Neural cell (in vitro differentiated cells): ENCODE measurements at regions not wholly inside any gene's neighbourhood (a gene's known extent, or its start where the extent isn't known, plus 50 kb on each side); places are given as distances from the start of the nearest gene placed in this dataset.

ENCODE experiments used
- H2AFZ ChIP-seq: fragments of 200-600, 300-800 bp; sonication (generic), shearing (Covaris generic); 2 replicates; pipeline ENCODE4 v1.6.0; 2014; ENCODE audit warnings: low read depth, mild to moderate bottlenecking, antibody characterized with exemption, low read length, moderate library complexity
- H3F3A ChIP-seq: fragments of 200-600 bp; shearing (Covaris generic); 2 replicates; pipeline ENCODE4 v1.6.1; 2016; ENCODE audit warnings: mild to moderate bottlenecking, moderate library complexity, mixed read lengths, antibody characterized with exemption, low read length; ENCODE audit not compliant: insufficient read depth, poor library complexity, severe bottlenecking
- H3K27ac ChIP-seq: fragments of 200-600, 300-800 bp; sonication (generic), shearing (Covaris generic); 2 replicates; pipeline ENCODE4 v1.5.1; 2014; ENCODE audit warnings: mild to moderate bottlenecking, low read length, moderate library complexity
- H3K27me3 ChIP-seq: fragments of 300-800, 200-600 bp; sonication (generic), shearing (Covaris generic); 2 replicates; pipeline ENCODE4 v1.6.0; 2014; ENCODE audit warnings: mild to moderate bottlenecking, low read depth, low read length, moderate library complexity; ENCODE audit not compliant: insufficient read depth
- H3K36me3 ChIP-seq: fragments of 300-800, 200-600 bp; sonication (generic), shearing (Covaris generic); 2 replicates; pipeline ENCODE4 v1.5.1; 2014; ENCODE audit warnings: mild to moderate bottlenecking, antibody characterized with exemption, low read length, moderate library complexity; ENCODE audit not compliant: insufficient read depth
- H3K4me2 ChIP-seq: fragments of 300-800, 200-600 bp; sonication (generic), shearing (Covaris generic); 2 replicates; pipeline ENCODE4 v1.6.0; 2014; ENCODE audit warnings: mild to moderate bottlenecking, low read length
- H3K4me3 ChIP-seq: fragments of 300-800, 200-600 bp; sonication (generic), shearing (Covaris generic); 2 replicates; pipeline ENCODE4 v1.5.1; 2014; ENCODE audit warnings: mild to moderate bottlenecking, low read length, moderate library complexity
- H3K79me2 ChIP-seq: fragments of 200-600 bp; shearing (Covaris generic); replicated peaks from 2 replicates; pipeline ENCODE4 v1.6.0; 2014; ENCODE audit warnings: mild to moderate bottlenecking, low read length, moderate library complexity; ENCODE audit not compliant: insufficient read depth
- H3K9ac ChIP-seq: fragments of 300-800, 200-600 bp; sonication (generic), shearing (Covaris generic); 2 replicates; pipeline ENCODE4 v1.6.1; 2016; ENCODE audit warnings: mild to moderate bottlenecking, low read length, mixed read lengths
- H3K9me2 ChIP-seq: fragments of 200-600 bp; shearing (Covaris generic); 2 replicates; pipeline ENCODE4 v1.6.1; 2016; ENCODE audit warnings: mild to moderate bottlenecking, low read length, mixed read lengths; ENCODE audit not compliant: insufficient read depth
- H3K9me3 ChIP-seq: fragments of 200-600, 300-800 bp; sonication (generic), shearing (Covaris generic); 2 replicates; pipeline ENCODE4 v1.6.1; 2016; ENCODE audit warnings: mild to moderate bottlenecking, mixed run types, low read length, moderate library complexity, mixed read lengths
- H4K20me1 ChIP-seq: fragments of 200-600 bp; shearing (Covaris generic); 2 replicates; pipeline ENCODE4 v1.6.1; 2016; ENCODE audit warnings: mild to moderate bottlenecking, mixed run types; ENCODE audit not compliant: insufficient read depth
- EP300 ChIP-seq: fragments of 450-650 bp; conservative IDR thresholded peaks from 2 replicates; pipeline ENCODE4 v1.6.1; 2014; ENCODE audit warnings: antibody characterized with exemption, mild to moderate bottlenecking, moderate library complexity; ENCODE audit not compliant: poor library complexity, severe bottlenecking
- EZH2 ChIP-seq: fragments of 200-600, 300-800 bp; shearing (Covaris generic), sonication (generic); IDR thresholded peaks from 2 replicates; pipeline ENCODE4 v1.6.1; 2014; ENCODE audit warnings: antibody characterized with exemption, low read length, borderline replicate concordance, mild to moderate bottlenecking; ENCODE audit not compliant: insufficient read depth, poor library complexity, severe bottlenecking
- MXI1 ChIP-seq: fragments of 450-650 bp; conservative IDR thresholded peaks from 2 replicates; pipeline ENCODE4 v1.6.1; 2014; ENCODE audit warnings: antibody characterized with exemption, mild to moderate bottlenecking; ENCODE audit not compliant: poor library complexity, severe bottlenecking
- POLR2AphosphoS5 ChIP-seq: IDR thresholded peaks from 2 replicates; pipeline ENCODE4 v1.6.1; 2012
- RAD21 ChIP-seq: fragments of 450-650 bp; conservative IDR thresholded peaks from 2 replicates; pipeline ENCODE4 v1.6.1; 2014; ENCODE audit warnings: antibody characterized with exemption, mild to moderate bottlenecking, moderate library complexity
- SMC3 ChIP-seq: fragments of 450-650 bp; conservative IDR thresholded peaks from 2 replicates; pipeline ENCODE4 v1.6.1; 2014; ENCODE audit warnings: antibody characterized with exemption, mild to moderate bottlenecking, moderate library complexity; ENCODE audit not compliant: poor library complexity
- TAF1 ChIP-seq: IDR thresholded peaks from 2 replicates; pipeline ENCODE4 v1.6.1; 2012; ENCODE audit warnings: low read depth
- TF ChIP-seq, protein P1 (sequence below): IDR thresholded peaks from 2 replicates; pipeline ENCODE4 v1.6.1; 2012; ENCODE audit warnings: borderline replicate concordance
- TF ChIP-seq, protein P2 (sequence below): fragments of 450-650 bp; IDR thresholded peaks from 2 replicates; pipeline ENCODE4 v1.5.1; 2014; ENCODE audit warnings: antibody characterized with exemption, mild to moderate bottlenecking, moderate library complexity; ENCODE audit not compliant: poor library complexity, severe bottlenecking

DNA sequence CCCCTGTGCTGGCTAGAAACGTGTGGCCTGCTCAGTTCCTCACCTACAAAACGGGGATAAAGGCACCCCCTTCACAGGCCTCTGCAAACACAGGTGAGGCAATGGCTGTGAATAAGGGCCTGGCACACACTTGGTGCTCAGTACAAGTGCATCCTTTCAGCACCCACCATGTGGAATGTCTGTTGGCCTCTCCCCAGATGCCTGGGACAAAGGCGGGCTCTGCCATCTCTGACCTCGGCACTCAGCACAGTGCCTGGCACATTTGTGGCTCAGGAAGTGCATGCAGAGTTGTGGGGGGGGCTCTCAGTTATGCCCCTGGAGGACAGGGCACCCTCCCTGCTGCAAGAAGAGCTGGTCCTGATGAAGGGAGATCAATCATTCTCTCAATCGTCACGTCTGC, 224.6 kb upstream of the RAB6C start:
- Histone ChIP-seq H2AFZ (no peak overlapping the region), H3K36me3 (no peaks in the 10 kb centered on the region), H3K4me3 (no peak overlapping the region), H3F3A (no peaks in the 10 kb centered on the region), H3K79me2 (no peaks in the 10 kb centered on the region), H3K9ac (no peak overlapping the region), H3K4me2 (no peak overlapping the region), H4K20me1 (no peaks in the 10 kb centered on the region), H3K9me3 (no peaks in the 10 kb centered on the region), H3K27me3 (no peaks in the 10 kb centered on the region), H3K27ac (no peak overlapping the region), H3K9me2 (no peaks in the 10 kb centered on the region)
- TF ChIP-seq RAD21 (no peak), TAF1 (no peak), POLR2AphosphoS5 (no peak), EP300 (no peak), EZH2 (no peak), SMC3 (no peak), MXI1 (no peak)
- TF ChIP-seq, protein P1, sequence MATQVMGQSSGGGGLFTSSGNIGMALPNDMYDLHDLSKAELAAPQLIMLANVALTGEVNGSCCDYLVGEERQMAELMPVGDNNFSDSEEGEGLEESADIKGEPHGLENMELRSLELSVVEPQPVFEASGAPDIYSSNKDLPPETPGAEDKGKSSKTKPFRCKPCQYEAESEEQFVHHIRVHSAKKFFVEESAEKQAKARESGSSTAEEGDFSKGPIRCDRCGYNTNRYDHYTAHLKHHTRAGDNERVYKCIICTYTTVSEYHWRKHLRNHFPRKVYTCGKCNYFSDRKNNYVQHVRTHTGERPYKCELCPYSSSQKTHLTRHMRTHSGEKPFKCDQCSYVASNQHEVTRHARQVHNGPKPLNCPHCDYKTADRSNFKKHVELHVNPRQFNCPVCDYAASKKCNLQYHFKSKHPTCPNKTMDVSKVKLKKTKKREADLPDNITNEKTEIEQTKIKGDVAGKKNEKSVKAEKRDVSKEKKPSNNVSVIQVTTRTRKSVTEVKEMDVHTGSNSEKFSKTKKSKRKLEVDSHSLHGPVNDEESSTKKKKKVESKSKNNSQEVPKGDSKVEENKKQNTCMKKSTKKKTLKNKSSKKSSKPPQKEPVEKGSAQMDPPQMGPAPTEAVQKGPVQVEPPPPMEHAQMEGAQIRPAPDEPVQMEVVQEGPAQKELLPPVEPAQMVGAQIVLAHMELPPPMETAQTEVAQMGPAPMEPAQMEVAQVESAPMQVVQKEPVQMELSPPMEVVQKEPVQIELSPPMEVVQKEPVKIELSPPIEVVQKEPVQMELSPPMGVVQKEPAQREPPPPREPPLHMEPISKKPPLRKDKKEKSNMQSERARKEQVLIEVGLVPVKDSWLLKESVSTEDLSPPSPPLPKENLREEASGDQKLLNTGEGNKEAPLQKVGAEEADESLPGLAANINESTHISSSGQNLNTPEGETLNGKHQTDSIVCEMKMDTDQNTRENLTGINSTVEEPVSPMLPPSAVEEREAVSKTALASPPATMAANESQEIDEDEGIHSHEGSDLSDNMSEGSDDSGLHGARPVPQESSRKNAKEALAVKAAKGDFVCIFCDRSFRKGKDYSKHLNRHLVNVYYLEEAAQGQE = no peak
- TF ChIP-seq, protein P2, sequence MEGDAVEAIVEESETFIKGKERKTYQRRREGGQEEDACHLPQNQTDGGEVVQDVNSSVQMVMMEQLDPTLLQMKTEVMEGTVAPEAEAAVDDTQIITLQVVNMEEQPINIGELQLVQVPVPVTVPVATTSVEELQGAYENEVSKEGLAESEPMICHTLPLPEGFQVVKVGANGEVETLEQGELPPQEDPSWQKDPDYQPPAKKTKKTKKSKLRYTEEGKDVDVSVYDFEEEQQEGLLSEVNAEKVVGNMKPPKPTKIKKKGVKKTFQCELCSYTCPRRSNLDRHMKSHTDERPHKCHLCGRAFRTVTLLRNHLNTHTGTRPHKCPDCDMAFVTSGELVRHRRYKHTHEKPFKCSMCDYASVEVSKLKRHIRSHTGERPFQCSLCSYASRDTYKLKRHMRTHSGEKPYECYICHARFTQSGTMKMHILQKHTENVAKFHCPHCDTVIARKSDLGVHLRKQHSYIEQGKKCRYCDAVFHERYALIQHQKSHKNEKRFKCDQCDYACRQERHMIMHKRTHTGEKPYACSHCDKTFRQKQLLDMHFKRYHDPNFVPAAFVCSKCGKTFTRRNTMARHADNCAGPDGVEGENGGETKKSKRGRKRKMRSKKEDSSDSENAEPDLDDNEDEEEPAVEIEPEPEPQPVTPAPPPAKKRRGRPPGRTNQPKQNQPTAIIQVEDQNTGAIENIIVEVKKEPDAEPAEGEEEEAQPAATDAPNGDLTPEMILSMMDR = no peak

DNA sequence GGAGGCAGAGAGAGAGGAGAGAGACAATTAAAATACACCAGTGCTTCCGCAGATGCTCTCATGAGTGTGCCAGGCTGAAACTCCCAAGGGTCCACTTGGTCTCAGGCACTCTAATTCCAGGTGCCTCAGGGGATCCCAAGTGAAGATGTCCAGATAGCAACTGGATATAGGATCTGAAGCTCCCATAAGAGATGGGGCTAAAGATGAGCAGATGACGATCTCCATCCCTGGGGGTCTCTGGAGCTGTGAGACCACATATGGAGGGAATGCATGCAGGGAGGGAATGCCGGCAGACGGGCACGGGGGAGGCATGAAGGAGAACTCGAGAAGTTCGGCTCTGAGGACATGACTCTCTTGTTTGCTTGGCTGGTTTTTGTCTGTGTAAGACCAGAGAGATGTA, 223.7 kb upstream of the RAB6C start:
- Histone ChIP-seq H3K9me3 (no peaks in the 10 kb centered on the region), H3K27ac (no peak overlapping the region), H3K4me3 (no peak overlapping the region), H4K20me1 (no peaks in the 10 kb centered on the region), H3K9ac (no peak overlapping the region), H3K27me3 (no peaks in the 10 kb centered on the region), H3K79me2 (no peaks in the 10 kb centered on the region), H3K9me2 (no peaks in the 10 kb centered on the region), H2AFZ (no peak overlapping the region), H3K4me2 (no peak overlapping the region), H3F3A (no peaks in the 10 kb centered on the region), H3K36me3 (no peaks in the 10 kb centered on the region)
- no peak for TF ChIP-seq EP300

DNA sequence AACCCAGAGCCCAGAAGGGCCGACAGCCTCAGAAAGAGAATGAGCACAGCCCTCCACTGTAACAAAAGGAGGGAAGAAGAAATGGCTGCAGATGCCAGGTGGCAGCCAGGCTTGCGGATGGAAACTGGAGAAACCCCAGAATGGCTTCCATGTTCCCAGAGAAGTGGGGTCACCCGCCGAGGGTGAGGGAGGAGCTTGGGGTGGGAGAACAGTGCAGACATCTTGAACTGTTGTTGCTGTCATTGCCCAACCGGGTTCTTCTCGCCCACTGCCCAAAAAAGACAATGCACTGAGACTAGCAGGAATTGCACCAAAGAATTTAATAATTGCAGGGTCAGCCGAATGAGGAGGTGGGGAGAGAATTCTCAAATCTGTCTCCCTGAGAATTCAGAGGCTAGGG, 223.2 kb upstream of the RAB6C start:
- H3K27ac ChIP-seq = no peak overlapping the region
- no peaks in the 10 kb centered on the region for H3K9me3 ChIP-seq
- no peak overlapping the region for H3K9ac ChIP-seq
- H4K20me1 ChIP-seq = no peaks in the 10 kb centered on the region
- TF ChIP-seq EZH2 = no peak
- no peak for TF ChIP-seq TAF1
- H3K4me3 ChIP-seq = no peak overlapping the region
- H3K4me2 ChIP-seq = no peak overlapping the region
- no peak overlapping the region for H2AFZ ChIP-seq
- H3K27me3 ChIP-seq = no peaks in the 10 kb centered on the region
- H3K79me2 ChIP-seq = no peaks in the 10 kb centered on the region
- no peaks in the 10 kb centered on the region for H3K36me3 ChIP-seq
- H3K9me2 ChIP-seq = no peaks in the 10 kb centered on the region
- no peaks in the 10 kb centered on the region for H3F3A ChIP-seq
